Panc1 (cell line): ENCODE measurements at regions not wholly inside any gene's neighbourhood (a gene's known extent, or its start where the extent isn't known, plus 50 kb on each side); places are given as distances from the start of the nearest gene placed in this dataset.
"Not testable (repeated sequence)": the region's sequence is repeated elsewhere in the genome, so short reads cannot be mapped to it uniquely, and the experiment has no call there.

Source experiments
- ATAC-seq: fragments of 200-7000 bp; cut with Tn5 transposase; 2 replicates; pipeline ENCODE4 v1.9.1; 2020; ENCODE audit warnings: mild to moderate bottlenecking, moderate library complexity
- BruUV-seq: library from RNA; stranded (reverse); fragments of 400-500 nt; replicated peaks from 2 replicates; lab custom pipeline; 2021; lab: Mats Ljungman, UMichigan
- CTCF ChIA-PET: fragments of 300-600 bp; sonication (Branson Sonifier 250); formaldehyde crosslinking; loops from one replicate; lab custom pipeline; 2022; ENCODE audit warnings: antibody characterized with exemption; lab: Charles Lee
- POLR2A ChIA-PET: fragments of 300-600 bp; sonication (Branson Sonifier 250); formaldehyde crosslinking; loops from one replicate; lab custom pipeline; 2022; ENCODE audit warnings: antibody characterized with exemption; lab: Charles Lee
- DNase-seq: peaks from one replicate; pipeline ENCODE4 v3.0.0-alpha.2; 2010; ENCODE audit warnings: low read depth, low spot score
- H3K27ac ChIP-seq: 2 replicates; pipeline ENCODE4 v1.5.1; 2011; ENCODE audit warnings: mild to moderate bottlenecking, low read length, inconsistent platforms
- H3K27me3 ChIP-seq: fragments of 200-500 bp; sonication (Bioruptor generic); 2 replicates; pipeline ENCODE4 v1.6.0; 2014; ENCODE audit warnings: low read length, inconsistent platforms; ENCODE audit not compliant: control insufficient read depth, insufficient read depth
- H3K36me3 ChIP-seq: fragments of 200-500 bp; sonication (Bioruptor generic); 2 replicates; pipeline ENCODE4 v1.5.1; 2014; ENCODE audit warnings: inconsistent platforms, mild to moderate bottlenecking, low read length, moderate library complexity; ENCODE audit not compliant: control insufficient read depth, insufficient read depth
- H3K4me1 ChIP-seq: 2 replicates; pipeline ENCODE4 v1.5.1; 2011; ENCODE audit warnings: inconsistent platforms, mild to moderate bottlenecking, low read length, moderate library complexity; ENCODE audit not compliant: control insufficient read depth, insufficient read depth
- H3K4me3 ChIP-seq, 2 experiments: 2 replicates each; pipeline ENCODE4 v1.5.1; 2011 to 2012; ENCODE audit warnings: low read depth in 2 of 2, low read length in 2 of 2, mild to moderate bottlenecking in 2 of 2, inconsistent platforms in 1 of 2, moderate library complexity in 1 of 2
- H3K9me3 ChIP-seq: fragments of 200-500 bp; sonication (Bioruptor generic); 2 replicates; pipeline ENCODE4 v1.5.1; 2014; ENCODE audit warnings: low read depth, mild to moderate bottlenecking, inconsistent platforms, low read length, moderate library complexity; ENCODE audit not compliant: control insufficient read depth, insufficient read depth
- CTCF ChIP-seq: fragments of 450-650 bp; IDR thresholded peaks from 2 replicates; pipeline ENCODE4 v1.5.1; 2017; ENCODE audit warnings: mild to moderate bottlenecking
- POLR2AphosphoS5 ChIP-seq: IDR thresholded peaks from 2 replicates; pipeline ENCODE4 v1.6.1; 2012; ENCODE audit warnings: mild to moderate bottlenecking, low read depth, low read length, moderate library complexity
- REST ChIP-seq, 2 experiments: IDR thresholded peaks; 2 replicates each; pipeline ENCODE4 v1.6.1; 2011 to 2012; ENCODE audit warnings: low read depth in 2 of 2, control low read depth in 1 of 2, low read length in 1 of 2, mild to moderate bottlenecking in 1 of 2, moderate library complexity in 1 of 2; ENCODE audit not compliant: insufficient read depth in 1 of 2
- SIN3A ChIP-seq: IDR thresholded peaks from 2 replicates; pipeline ENCODE4 v1.6.1; 2012; ENCODE audit warnings: low read depth, mild to moderate bottlenecking, low read length, moderate library complexity, borderline replicate concordance; ENCODE audit not compliant: insufficient read depth
- TCF7L2 ChIP-seq: IDR thresholded peaks from 2 replicates; pipeline ENCODE4 v1.6.1; 2011; ENCODE audit warnings: mild to moderate bottlenecking, low read depth, low read length, inconsistent platforms
- in situ Hi-C: cut with HindIII; loops from 2 replicates; pipeline ENCODE4 v1.10.0; 2016; ENCODE audit warnings: low sequenced_read_pairs, low pct_unique_long_range_greater_than_20kb
- intact Hi-C: fragments of 100-400 bp; cut with micrococcal nuclease; formaldehyde crosslinking; loops from one replicate; pipeline ENCODE4 v1.10.0; 2022; ENCODE audit not compliant: unreplicated experiment

GRCh38 chr2:88933091-88933490 is 241.6 kb downstream of the RPIA start:
- POLR2A ChIA-PET, result no interaction called here
- no TSS peak for BruUV-seq
- in situ Hi-C loops, result no loop called here
- no peaks in the 10 kb centered on the region for H3K9me3 ChIP-seq
- H3K27me3 ChIP-seq, result peaks cover 8% of the 10 kb centered on the region
- CTCF ChIA-PET, result no interaction called here
- ATAC-seq (no peak), DNase-seq (no peak)
- H3K36me3 ChIP-seq, result no peaks in the 10 kb centered on the region
- intact Hi-C loops, result no loop called here
- no peak overlapping the region for H3K4me3 ChIP-seq
- H3K4me1 ChIP-seq, result no peaks in the 10 kb centered on the region
- no peak overlapping the region for H3K27ac ChIP-seq
- TF ChIP-seq SIN3A, result no peak
- no peak for TF ChIP-seq TCF7L2
- no peak for TF ChIP-seq POLR2AphosphoS5
- TF ChIP-seq CTCF, result no peak
- no peak for TF ChIP-seq REST (IDR thresholded peaks at IDR 0.05; ENCODE audit: insufficient read depth in 1 of 2, low read depth in 2 of 2, low read length in 1 of 2)

GRCh38 chr2:88933980-88934379 is 242.5 kb downstream of the RPIA start:
- no TSS peak for BruUV-seq
- Histone ChIP-seq H3K9me3 (no peaks in the 10 kb centered on the region), H3K4me1 (no peaks in the 10 kb centered on the region), H3K27ac (no peak overlapping the region), H3K4me3 (no peak overlapping the region), H3K36me3 (no peaks in the 10 kb centered on the region), H3K27me3 (peaks cover 6% of the 10 kb centered on the region)
- POLR2A ChIA-PET, result no interaction called here
- DNase-seq (no peak), ATAC-seq (no peak)
- in situ Hi-C loops, result no loop called here
- CTCF ChIA-PET, result no interaction called here
- intact Hi-C loops, result no loop called here
- TF ChIP-seq SIN3A, result no peak
- no peak for TF ChIP-seq POLR2AphosphoS5
- TF ChIP-seq CTCF, result peak; percentile 12; the same call in 1 of the 2 replicates

- in situ Hi-C loops, H3K27me3 ChIP-seq, H3K9me3 ChIP-seq, ATAC-seq, H3K4me1 ChIP-seq, H3K36me3 ChIP-seq, BruUV-seq, intact Hi-C loops, DNase-seq, H3K27ac ChIP-seq, POLR2A ChIA-PET, H3K4me3 ChIP-seq: not testable (repeated sequence)
- TF ChIP-seq CTCF, result peak; percentile 50
- CTCF ChIA-PET, result interaction anchor here (0.6 kb wide), 1 partner anchor 42 kb away, joined by 3 read pairs; no protein-coding TSS in a partner anchor
These were observed 249.7 kb downstream of the RPIA start for GRCh38 chr2:88941178-88941577.
